ENCODE measurements at regions not wholly inside any gene's neighbourhood (a gene's known extent, or its start where the extent isn't known, plus 50 kb on each side); places are given as distances from the start of the nearest gene placed in this dataset.

GRCh38 chr13:106010836-106011235 lies 524.6 kb downstream of the EFNB2 start:
- H2AFZ ChIP-seq (ENCODE audit: low read length), result no peak overlapping the region
- no peak overlapping the region for H3K4me3 ChIP-seq (ENCODE audit: low read depth, low read length, poor library complexity, severe bottlenecking)
- no peaks in the 10 kb centered on the region for H3K4me1 ChIP-seq (ENCODE audit: insufficient read depth, low read length, poor library complexity, severe bottlenecking)
- ChIA-PET CTCF (ENCODE audit: unreplicated experiment) (no interaction called here), POLR2A (no interaction called here)
- no peak overlapping the region for H3K4me2 ChIP-seq (ENCODE audit: low read length)
- H3K9me3 ChIP-seq (ENCODE audit: low read length), result no peaks in the 10 kb centered on the region
- no peaks in the 10 kb centered on the region for H3K36me3 ChIP-seq (ENCODE audit: insufficient read depth, low read length)
- H3K27ac ChIP-seq (ENCODE audit: low read depth, low read length, poor library complexity, severe bottlenecking), result no peak overlapping the region
- H3K79me2 ChIP-seq (ENCODE audit: insufficient read depth, low read depth, low read length), result no peaks in the 10 kb centered on the region
- intact Hi-C loops (cut with micrococcal nuclease; ENCODE audit: unreplicated experiment), result no loop called here
- TF ChIP-seq CTCF (conservative IDR thresholded peaks at IDR 0.05; ENCODE audit: low read length) (no peak), EZH2phosphoT487 (IDR thresholded peaks at IDR 0.05; ENCODE audit: borderline replicate concordance, low read depth, low read length) (no peak)
- no peaks in the 10 kb centered on the region for H3K9me2 ChIP-seq (ENCODE audit: insufficient read depth, low read length)
- no peak for DNase-seq (ENCODE audit: low spot score)
- no TSS peak for BruUV-seq (replicated peaks)
- no peaks in the 10 kb centered on the region for H4K20me1 ChIP-seq (ENCODE audit: insufficient read depth, low read length)

- H3K4me1 ChIP-seq (ENCODE audit: insufficient read depth, low read length, poor library complexity, severe bottlenecking), result no peaks in the 10 kb centered on the region
- no peak overlapping the region for H3K27ac ChIP-seq (ENCODE audit: low read depth, low read length, poor library complexity, severe bottlenecking)
- no peaks in the 10 kb centered on the region for H3K36me3 ChIP-seq (ENCODE audit: insufficient read depth, low read length)
- ChIA-PET POLR2A (no interaction called here), CTCF (ENCODE audit: unreplicated experiment) (no interaction called here)
- DNase-seq (ENCODE audit: low spot score), result no peak
- no peaks in the 10 kb centered on the region for H3K9me2 ChIP-seq (ENCODE audit: insufficient read depth, low read length)
- TF ChIP-seq CTCF (conservative IDR thresholded peaks at IDR 0.05; ENCODE audit: low read length), result no peak
- TF ChIP-seq EZH2phosphoT487 (IDR thresholded peaks at IDR 0.05; ENCODE audit: borderline replicate concordance, low read depth, low read length), result no peak
- H3K4me3 ChIP-seq (ENCODE audit: low read depth, low read length, poor library complexity, severe bottlenecking), result no peak overlapping the region
- no peaks in the 10 kb centered on the region for H4K20me1 ChIP-seq (ENCODE audit: insufficient read depth, low read length)
- no peaks in the 10 kb centered on the region for H3K79me2 ChIP-seq (ENCODE audit: insufficient read depth, low read depth, low read length)
- intact Hi-C loops (cut with micrococcal nuclease; ENCODE audit: unreplicated experiment), result no loop called here
- H3K9me3 ChIP-seq (ENCODE audit: low read length), result no peaks in the 10 kb centered on the region
- H2AFZ ChIP-seq (ENCODE audit: low read length), result no peak overlapping the region
- BruUV-seq (replicated peaks), result no TSS peak
- no peak overlapping the region for H3K4me2 ChIP-seq (ENCODE audit: low read length)
Measured at GRCh38 chr13:106008540-106008939, 526.9 kb downstream of the EFNB2 start.

- intact Hi-C loops (cut with micrococcal nuclease; ENCODE audit: unreplicated experiment), result no loop called here
- H3K27ac ChIP-seq (ENCODE audit: low read depth, low read length, poor library complexity, severe bottlenecking), result no peak overlapping the region
- no peaks in the 10 kb centered on the region for H3K36me3 ChIP-seq (ENCODE audit: insufficient read depth, low read length)
- H4K20me1 ChIP-seq (ENCODE audit: insufficient read depth, low read length), result no peaks in the 10 kb centered on the region
- H3K4me2 ChIP-seq (ENCODE audit: low read length), result no peak overlapping the region
- BruUV-seq (replicated peaks), result no TSS peak
- ChIA-PET CTCF (ENCODE audit: unreplicated experiment) (no interaction called here), POLR2A (interaction anchor here (0.6 kb wide), 1 partner anchor 162 kb away, joined by 3 read pairs; no protein-coding TSS in a partner anchor)
- H2AFZ ChIP-seq (ENCODE audit: low read length), result no peak overlapping the region
- no peaks in the 10 kb centered on the region for H3K9me3 ChIP-seq (ENCODE audit: low read length)
- H3K4me1 ChIP-seq (ENCODE audit: insufficient read depth, low read length, poor library complexity, severe bottlenecking), result no peaks in the 10 kb centered on the region
- H3K4me3 ChIP-seq (ENCODE audit: low read depth, low read length, poor library complexity, severe bottlenecking), result no peak overlapping the region
- TF ChIP-seq CTCF (conservative IDR thresholded peaks at IDR 0.05; ENCODE audit: low read length), result no peak
- TF ChIP-seq EZH2phosphoT487 (IDR thresholded peaks at IDR 0.05; ENCODE audit: borderline replicate concordance, low read depth, low read length), result no peak
- no peaks in the 10 kb centered on the region for H3K9me2 ChIP-seq (ENCODE audit: insufficient read depth, low read length)
- no peaks in the 10 kb centered on the region for H3K79me2 ChIP-seq (ENCODE audit: insufficient read depth, low read depth, low read length)
- DNase-seq (ENCODE audit: low spot score), result no peak
Measured at GRCh38 chr13:106007156-106007555, 528.3 kb downstream of the EFNB2 start.

Measured in OCI-LY7 (cell line).